ENCODE measurements at regions not wholly inside any gene's neighbourhood (a gene's known extent, or its start where the extent isn't known, plus 50 kb on each side); places are given as distances from the start of the nearest gene placed in this dataset.
"Not testable (repeated sequence)": the region's sequence is repeated elsewhere in the genome, so short reads cannot be mapped to it uniquely, and the experiment has no call there.

DNA sequence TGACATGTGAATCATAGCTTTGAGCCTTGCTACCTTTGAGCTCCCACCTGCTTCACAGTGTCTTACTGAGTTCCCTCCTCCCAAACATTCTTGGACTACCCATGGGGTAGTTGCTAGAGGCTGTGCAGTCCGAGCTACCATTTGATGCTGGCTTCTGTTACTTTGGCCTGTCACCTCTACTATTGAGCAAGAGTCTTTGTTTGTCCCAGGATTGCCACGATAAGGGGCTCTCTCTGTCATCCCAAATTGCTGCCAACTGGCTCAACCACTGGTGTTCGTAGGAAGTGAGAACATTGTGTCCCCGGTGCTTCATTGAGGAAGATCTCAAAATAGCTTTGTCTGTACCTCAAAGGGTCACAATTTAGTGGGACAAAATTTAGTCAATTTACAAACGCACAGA, 59.1 kb upstream of the PAX8 start:
- DNase-seq, result no peak

DNA sequence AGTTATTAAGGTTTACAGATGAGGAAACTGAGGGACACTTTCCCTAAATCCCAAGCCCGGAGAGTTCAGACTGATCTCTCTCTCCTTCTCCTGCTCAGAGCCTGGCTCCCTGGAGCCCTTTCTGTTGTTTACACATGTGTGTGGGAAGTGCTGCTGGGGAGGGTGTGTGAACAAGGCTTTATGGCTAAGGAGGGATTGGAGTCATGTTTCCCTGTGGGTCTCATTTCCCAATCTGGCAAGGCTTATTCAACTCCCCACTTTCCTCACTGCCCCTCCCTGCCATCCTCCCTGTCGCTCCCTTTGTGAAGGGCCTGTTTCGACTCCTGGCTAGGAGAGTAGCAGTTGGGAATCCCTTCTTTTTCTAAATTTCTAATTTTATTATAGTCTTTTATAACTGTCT, 57.3 kb upstream of the PAX8 start:
- peak; percentile 5 for DNase-seq

GRCh38 chr2:113334147-113334546, 55.4 kb upstream of the PAX8 start:
- DNase-seq, result no peak

DNA sequence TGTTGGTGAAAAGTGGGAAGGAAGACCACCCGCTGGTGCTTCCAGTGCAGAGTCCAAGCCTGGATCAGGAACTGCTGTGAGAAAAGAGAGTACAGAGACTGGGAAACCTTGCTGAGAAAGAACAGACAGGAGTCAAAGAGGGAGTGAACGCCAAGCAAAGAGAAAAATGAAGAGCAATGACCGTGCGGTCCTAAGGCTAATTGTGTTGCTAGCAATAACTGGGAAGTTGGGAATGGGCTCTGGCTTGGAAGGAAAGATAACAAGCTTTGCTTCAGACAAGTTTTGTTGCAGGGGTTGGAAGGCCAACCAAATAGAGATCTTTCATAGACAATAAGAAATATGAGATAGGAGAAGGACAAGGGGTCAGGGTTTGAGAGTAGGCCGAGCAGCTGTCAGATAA, 55.0 kb upstream of the PAX8 start:
- DNase-seq, result not testable (repeated sequence)

DNA sequence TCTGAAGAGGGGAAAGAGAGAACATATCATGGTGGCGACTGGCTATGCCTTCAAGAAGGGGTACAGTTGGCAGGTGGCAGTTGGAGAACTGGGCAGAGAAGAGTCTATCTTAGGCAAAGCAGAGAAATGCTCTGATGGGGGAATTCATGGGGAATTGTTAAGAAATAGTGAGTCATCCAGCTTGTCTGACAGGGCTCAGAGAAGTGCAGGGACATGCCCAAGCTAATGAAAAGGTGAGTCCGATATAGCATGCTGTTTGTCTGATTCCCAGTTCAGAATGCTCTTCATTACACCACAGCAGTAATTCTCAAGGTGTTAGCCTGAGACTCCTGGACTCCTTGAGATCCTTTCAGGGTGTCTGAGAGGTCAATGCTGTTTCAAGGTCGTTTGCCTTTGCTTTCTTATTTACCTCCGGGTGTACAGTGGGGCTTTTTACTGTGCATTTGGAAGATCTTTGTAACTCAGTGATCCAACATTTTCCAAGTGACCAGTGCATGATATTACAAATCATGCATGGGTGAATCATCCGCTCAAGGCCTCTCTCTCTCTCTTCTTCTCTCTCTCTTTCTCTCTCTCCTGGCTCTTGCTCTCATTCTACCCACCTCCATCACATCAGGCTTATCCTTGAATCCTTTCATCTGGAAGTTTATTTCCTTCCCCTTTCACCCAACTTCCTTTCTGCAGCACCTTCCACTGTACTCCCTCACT, 51.5 kb upstream of the PAX8 start:
- not testable (repeated sequence) for DNase-seq

- DNase-seq, result not testable (repeated sequence)
Measured at GRCh38 chr2:113328973-113329372, 50.3 kb upstream of the PAX8 start.

DNA sequence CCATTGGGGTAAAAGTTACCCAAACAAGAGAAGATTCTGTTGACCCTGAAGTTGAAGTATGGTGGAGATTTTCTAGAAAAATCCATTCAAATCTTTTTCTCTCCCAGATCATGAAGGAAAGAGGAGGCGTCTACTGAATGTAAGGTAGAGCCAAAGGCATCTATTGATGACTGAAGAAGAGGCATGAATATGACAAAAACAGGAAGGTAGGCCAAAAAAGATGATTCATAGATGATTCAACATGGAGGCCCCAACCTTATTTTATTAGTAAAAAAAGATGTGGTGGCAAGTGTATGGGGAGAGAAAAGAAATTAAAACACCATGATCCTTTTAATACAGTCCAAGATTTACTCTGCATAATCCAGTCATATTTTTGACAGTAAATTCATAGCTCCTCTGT, 49.9 kb upstream of the PAX8 start:
- DNase-seq, result not testable (repeated sequence)

Measured in NCI-H2107 (cell line).